SU-DHL-6 (cell line): ENCODE measurements at regions not wholly inside any gene's neighbourhood (a gene's known extent, or its start where the extent isn't known, plus 50 kb on each side); places are given as distances from the start of the nearest gene placed in this dataset.
"Not testable (repeated sequence)": the region's sequence is repeated elsewhere in the genome, so short reads cannot be mapped to it uniquely, and the experiment has no call there.

Experiments
- H2AFZ ChIP-seq: fragments of 200-600 bp; sonication (generic); 2 replicates; pipeline ENCODE4 v1.6.1; 2014; ENCODE audit warnings: low read depth, mild to moderate bottlenecking, moderate library complexity, mixed read lengths, antibody characterized with exemption, low read length; ENCODE audit not compliant: severe bottlenecking
- H3F3A ChIP-seq: fragments of 200-600 bp; shearing (Covaris generic); 2 replicates; pipeline ENCODE4 v1.6.0; 2016; ENCODE audit warnings: antibody characterized with exemption, mild to moderate bottlenecking; ENCODE audit not compliant: insufficient read depth
- H3K27ac ChIP-seq: fragments of 200-600 bp; sonication (generic); 2 replicates; pipeline ENCODE4 v1.5.1; 2016; ENCODE audit warnings: low read depth, mild to moderate bottlenecking, low read length, moderate library complexity, mixed read lengths
- H3K27me3 ChIP-seq: fragments of 200-600 bp; sonication (generic), shearing (Covaris generic); 2 replicates; pipeline ENCODE4 v1.6.0; 2014; ENCODE audit warnings: mild to moderate bottlenecking, low read length
- H3K36me3 ChIP-seq: fragments of 200-600 bp; sonication (generic); 2 replicates; pipeline ENCODE4 v1.6.1; 2014; ENCODE audit warnings: mild to moderate bottlenecking, low read length, mixed read lengths
- H3K4me2 ChIP-seq: fragments of 300-600, 200-600 bp; shearing (Covaris generic), sonication (generic); 2 replicates; pipeline ENCODE4 v1.6.0; 2014; ENCODE audit warnings: low read length, low read depth, mild to moderate bottlenecking; ENCODE audit not compliant: poor library complexity, severe bottlenecking
- H3K4me3 ChIP-seq: fragments of 200-600 bp; sonication (generic); 2 replicates; pipeline ENCODE4 v1.5.1; 2014; ENCODE audit warnings: antibody characterized with exemption, low read length, mild to moderate bottlenecking, mixed read lengths; ENCODE audit not compliant: insufficient read depth, poor library complexity, severe bottlenecking
- H3K79me2 ChIP-seq: fragments of 200-600 bp; sonication (generic); 2 replicates; pipeline ENCODE4 v1.6.1; 2014; ENCODE audit warnings: mild to moderate bottlenecking, low read length, moderate library complexity; ENCODE audit not compliant: insufficient read depth
- H3K9ac ChIP-seq: fragments of 200-600 bp; sonication (generic); 2 replicates; pipeline ENCODE4 v1.7.0; 2014; ENCODE audit warnings: mild to moderate bottlenecking, low read length
- H3K9me2 ChIP-seq: fragments of 200-600 bp; sonication (generic); replicated peaks from 2 replicates; pipeline ENCODE4 v1.6.1; 2014; ENCODE audit warnings: low read length; ENCODE audit not compliant: insufficient read depth
- H3K9me3 ChIP-seq: fragments of 200-600 bp; sonication (generic); 2 replicates; pipeline ENCODE4 v1.6.1; 2014; ENCODE audit warnings: low read length, mixed read lengths; ENCODE audit not compliant: insufficient read depth
- H4K20me1 ChIP-seq: fragments of 200-600 bp; sonication (generic); 2 replicates; pipeline ENCODE4 v1.6.1; 2014; ENCODE audit warnings: low read depth, mild to moderate bottlenecking, antibody characterized with exemption, low read length, moderate library complexity, mixed read lengths
- EZH2phosphoT487 ChIP-seq: fragments of 200-600 bp; sonication (generic), shearing (Covaris generic); conservative IDR thresholded peaks from 2 replicates; pipeline ENCODE4 v1.6.1; 2018; ENCODE audit warnings: mild to moderate bottlenecking, antibody characterized with exemption, low read length, moderate library complexity, mixed read lengths
- TF ChIP-seq, protein P1 (sequence below): fragments of 200-600 bp; sonication (generic); IDR thresholded peaks from one replicate; pipeline ENCODE4 v1.5.1; 2017; ENCODE audit warnings: antibody characterized with exemption, mild to moderate bottlenecking, low read length, moderate library complexity; ENCODE audit not compliant: insufficient read depth, poor library complexity, severe bottlenecking

DNA sequence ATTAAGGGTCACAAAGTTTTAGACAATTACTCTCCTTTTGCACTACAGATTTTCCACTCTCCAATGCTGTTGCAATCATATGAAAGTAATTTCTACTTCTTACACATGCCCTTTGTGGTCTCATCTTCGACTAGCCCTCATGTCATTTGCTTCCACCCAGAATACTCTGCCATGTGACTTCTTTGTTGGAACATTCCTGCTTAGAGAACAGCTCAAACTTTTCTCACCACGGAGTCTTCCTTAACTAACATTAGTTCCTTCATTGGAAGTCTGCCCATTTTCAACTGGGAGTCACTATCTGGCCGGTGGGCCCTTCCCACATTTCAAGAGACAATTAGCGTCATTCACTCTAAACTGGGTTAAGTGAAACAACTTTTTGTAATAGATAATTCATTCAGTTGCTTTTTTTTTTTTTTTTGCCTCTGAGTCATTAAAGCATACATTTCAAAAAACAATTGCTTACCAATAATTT lies 142.6 kb upstream of the PALMD start:
- no peaks in the 10 kb centered on the region for H3K9me3 ChIP-seq
- no peak for TF ChIP-seq EZH2phosphoT487
- TF ChIP-seq, protein P1, sequence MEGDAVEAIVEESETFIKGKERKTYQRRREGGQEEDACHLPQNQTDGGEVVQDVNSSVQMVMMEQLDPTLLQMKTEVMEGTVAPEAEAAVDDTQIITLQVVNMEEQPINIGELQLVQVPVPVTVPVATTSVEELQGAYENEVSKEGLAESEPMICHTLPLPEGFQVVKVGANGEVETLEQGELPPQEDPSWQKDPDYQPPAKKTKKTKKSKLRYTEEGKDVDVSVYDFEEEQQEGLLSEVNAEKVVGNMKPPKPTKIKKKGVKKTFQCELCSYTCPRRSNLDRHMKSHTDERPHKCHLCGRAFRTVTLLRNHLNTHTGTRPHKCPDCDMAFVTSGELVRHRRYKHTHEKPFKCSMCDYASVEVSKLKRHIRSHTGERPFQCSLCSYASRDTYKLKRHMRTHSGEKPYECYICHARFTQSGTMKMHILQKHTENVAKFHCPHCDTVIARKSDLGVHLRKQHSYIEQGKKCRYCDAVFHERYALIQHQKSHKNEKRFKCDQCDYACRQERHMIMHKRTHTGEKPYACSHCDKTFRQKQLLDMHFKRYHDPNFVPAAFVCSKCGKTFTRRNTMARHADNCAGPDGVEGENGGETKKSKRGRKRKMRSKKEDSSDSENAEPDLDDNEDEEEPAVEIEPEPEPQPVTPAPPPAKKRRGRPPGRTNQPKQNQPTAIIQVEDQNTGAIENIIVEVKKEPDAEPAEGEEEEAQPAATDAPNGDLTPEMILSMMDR = no peak
- no peaks in the 10 kb centered on the region for H4K20me1 ChIP-seq
- H3K27me3 ChIP-seq = no peaks in the 10 kb centered on the region
- H3K9ac ChIP-seq = no peak overlapping the region
- H3F3A ChIP-seq = no peaks in the 10 kb centered on the region
- H3K9me2 ChIP-seq = no peaks in the 10 kb centered on the region
- H3K79me2 ChIP-seq = no peaks in the 10 kb centered on the region
- no peaks in the 10 kb centered on the region for H3K36me3 ChIP-seq
- H2AFZ ChIP-seq = no peak overlapping the region
- no peak overlapping the region for H3K4me2 ChIP-seq
- no peak overlapping the region for H3K27ac ChIP-seq
- no peak overlapping the region for H3K4me3 ChIP-seq

DNA sequence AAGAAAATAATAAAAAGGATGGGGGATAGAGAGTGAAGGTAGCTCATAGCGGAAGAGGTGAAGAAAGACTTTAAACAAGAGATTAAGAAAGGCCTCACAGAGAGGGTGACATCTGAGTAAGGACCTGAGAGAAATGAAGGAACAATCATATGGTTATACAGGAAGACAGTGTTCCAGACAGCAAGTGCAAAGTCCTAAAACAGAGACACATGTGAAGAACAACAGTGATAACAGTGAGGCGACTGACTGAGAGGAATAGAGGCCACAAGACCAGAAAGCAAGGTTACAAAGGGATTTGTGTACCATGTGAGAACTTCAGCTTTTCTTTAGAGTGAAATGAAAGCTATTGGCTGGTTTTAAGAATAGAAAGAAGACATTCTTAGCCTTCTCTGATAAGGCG lies 141.6 kb upstream of the PALMD start:
- Histone ChIP-seq H3K27ac (no peak overlapping the region), H3F3A (no peaks in the 10 kb centered on the region), H3K27me3 (no peaks in the 10 kb centered on the region), H3K36me3 (no peaks in the 10 kb centered on the region), H3K9ac (no peak overlapping the region), H3K9me3 (no peaks in the 10 kb centered on the region), H4K20me1 (no peaks in the 10 kb centered on the region), H3K79me2 (no peaks in the 10 kb centered on the region), H3K4me2 (no peak overlapping the region), H3K9me2 (no peaks in the 10 kb centered on the region), H2AFZ (no peak overlapping the region), H3K4me3 (no peak overlapping the region)
- TF ChIP-seq, protein P1 = no peak
- no peak for TF ChIP-seq EZH2phosphoT487

DNA sequence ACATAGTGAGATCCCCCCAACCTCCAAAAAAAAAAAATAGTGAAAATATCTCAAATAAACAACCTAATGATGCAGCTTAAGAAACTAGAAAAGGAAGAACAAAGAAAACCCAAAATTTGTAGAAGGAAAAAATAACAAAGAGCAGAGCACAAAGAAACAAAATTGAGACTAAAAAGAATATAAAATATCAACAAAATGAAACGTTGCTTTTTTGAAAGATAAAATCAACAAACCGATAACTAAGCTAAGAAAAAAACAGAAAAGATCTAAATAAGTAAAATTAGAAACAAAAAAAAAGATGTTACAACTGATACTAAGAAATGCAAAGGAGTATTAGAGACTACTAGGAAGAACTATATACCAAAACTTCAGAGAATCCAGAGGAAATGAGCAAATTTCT lies 139.3 kb upstream of the PALMD start:
- Histone ChIP-seq H3K4me3 (no peak overlapping the region), H3K4me2 (no peak overlapping the region), H3K27ac (no peak overlapping the region), H2AFZ (no peak overlapping the region), H3K9me2 (no peaks in the 10 kb centered on the region), H3K36me3 (no peaks in the 10 kb centered on the region), H3F3A (no peaks in the 10 kb centered on the region), H4K20me1 (no peaks in the 10 kb centered on the region), H3K27me3 (no peaks in the 10 kb centered on the region), H3K79me2 (no peaks in the 10 kb centered on the region), H3K9ac (no peak overlapping the region), H3K9me3 (no peaks in the 10 kb centered on the region)
- TF ChIP-seq, protein P1 = no peak
- TF ChIP-seq EZH2phosphoT487 = no peak

DNA sequence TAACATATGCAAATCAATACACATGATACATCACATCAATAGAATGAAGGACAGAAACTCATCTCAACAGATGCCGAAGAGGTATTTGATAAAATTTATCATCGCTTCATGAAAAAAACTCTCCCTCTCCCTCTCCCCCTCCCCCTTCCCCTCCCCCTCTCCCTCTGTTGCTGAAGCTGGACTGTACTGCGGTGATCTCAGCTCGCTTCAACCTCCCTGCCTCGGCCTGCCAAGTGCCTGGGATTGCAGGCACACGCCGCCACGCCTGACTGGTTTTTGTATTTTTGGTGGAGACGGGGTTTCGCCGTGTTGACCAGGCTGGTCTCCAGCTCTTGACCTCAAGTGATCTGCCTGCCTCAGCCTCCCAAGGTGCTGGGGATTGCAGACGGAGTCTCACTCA lies 138.5 kb upstream of the PALMD start:
- not testable (repeated sequence) for H3K36me3 ChIP-seq, H3K79me2 ChIP-seq, H3K9me3 ChIP-seq, H2AFZ ChIP-seq, H3F3A ChIP-seq, H4K20me1 ChIP-seq, H3K4me2 ChIP-seq, H3K27me3 ChIP-seq, H3K27ac ChIP-seq, H3K9me2 ChIP-seq, H3K9ac ChIP-seq, H3K4me3 ChIP-seq
